BJ (cell line): ENCODE measurements at regions not wholly inside any gene's neighbourhood (a gene's known extent, or its start where the extent isn't known, plus 50 kb on each side); places are given as distances from the start of the nearest gene placed in this dataset.

ENCODE experiments used
- CTCF ChIA-PET: fragments of 350-600 bp; formaldehyde crosslinking; extraction: SDS; loops from one replicate; lab custom pipeline; 2021; ENCODE audit warnings: antibody characterized with exemption, inconsistent platforms; lab: Yijun Ruan, JAX
- POLR2A ChIA-PET: fragments of 300-600 bp; sonication (Branson Sonifier 250); formaldehyde crosslinking; extraction: SDS; loops from one replicate; lab custom pipeline; 2021; ENCODE audit warnings: antibody characterized with exemption; lab: Charles Lee
- DNase-seq: peaks from one replicate; pipeline ENCODE4 v3.0.0-alpha.2; 2011; ENCODE audit warnings: low read depth
- H3K27me3 ChIP-seq: 2 replicates; pipeline ENCODE4 v1.6.0; 2011; ENCODE audit warnings: low read length; ENCODE audit not compliant: control insufficient read depth, insufficient read depth
- H3K36me3 ChIP-seq: 2 replicates; pipeline ENCODE4 v1.5.1; 2011; ENCODE audit warnings: low read length; ENCODE audit not compliant: control insufficient read depth, insufficient read depth
- H3K4me3 ChIP-seq: 2 replicates; pipeline ENCODE4 v1.5.1; 2011; ENCODE audit warnings: low read depth, mild to moderate bottlenecking, control low read depth, low read length
- TF ChIP-seq, protein P1 (sequence below): IDR thresholded peaks from 2 replicates; pipeline ENCODE4 v1.5.1; 2011; ENCODE audit warnings: low read depth, mild to moderate bottlenecking, control low read depth, inconsistent platforms, low read length, moderate library complexity; ENCODE audit not compliant: insufficient read depth

DNA sequence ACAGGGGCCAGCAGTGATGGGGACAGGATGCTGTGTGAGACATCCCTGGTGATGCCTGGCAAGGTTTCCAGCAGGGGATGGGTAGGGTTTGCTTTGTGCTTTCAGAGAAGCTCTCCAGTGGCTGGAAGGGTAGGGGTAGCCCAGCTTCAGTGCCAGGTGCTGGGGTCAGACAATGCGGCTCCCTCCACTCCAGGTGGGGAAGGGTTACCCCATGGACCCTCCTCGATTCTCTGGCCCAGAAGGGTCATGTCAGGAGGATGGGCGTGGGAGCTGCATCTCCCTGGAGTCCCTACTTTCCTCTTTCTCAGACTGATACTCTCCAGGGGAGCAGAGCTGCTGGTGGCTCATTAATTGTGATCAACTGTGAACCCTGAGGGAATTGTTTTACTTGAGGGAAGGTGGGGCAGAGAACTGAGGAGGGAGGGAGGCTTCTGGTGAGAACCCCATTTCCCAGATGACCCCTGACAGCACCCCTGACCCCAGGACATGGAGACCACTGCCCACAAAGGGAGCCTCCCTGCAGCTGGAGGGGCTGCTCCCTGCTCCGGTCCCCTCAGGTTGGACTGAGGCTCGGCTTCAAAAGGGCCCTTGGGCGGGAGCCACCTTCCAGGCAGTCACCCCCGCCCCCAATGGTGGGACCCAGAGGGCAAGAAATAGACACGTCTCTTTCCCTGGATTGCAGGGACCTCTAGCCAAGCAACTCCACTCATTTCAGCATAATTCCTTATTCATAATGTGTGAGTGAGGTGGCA, 100.9 kb upstream of the BHLHE23 start:
- TF ChIP-seq, protein P1, sequence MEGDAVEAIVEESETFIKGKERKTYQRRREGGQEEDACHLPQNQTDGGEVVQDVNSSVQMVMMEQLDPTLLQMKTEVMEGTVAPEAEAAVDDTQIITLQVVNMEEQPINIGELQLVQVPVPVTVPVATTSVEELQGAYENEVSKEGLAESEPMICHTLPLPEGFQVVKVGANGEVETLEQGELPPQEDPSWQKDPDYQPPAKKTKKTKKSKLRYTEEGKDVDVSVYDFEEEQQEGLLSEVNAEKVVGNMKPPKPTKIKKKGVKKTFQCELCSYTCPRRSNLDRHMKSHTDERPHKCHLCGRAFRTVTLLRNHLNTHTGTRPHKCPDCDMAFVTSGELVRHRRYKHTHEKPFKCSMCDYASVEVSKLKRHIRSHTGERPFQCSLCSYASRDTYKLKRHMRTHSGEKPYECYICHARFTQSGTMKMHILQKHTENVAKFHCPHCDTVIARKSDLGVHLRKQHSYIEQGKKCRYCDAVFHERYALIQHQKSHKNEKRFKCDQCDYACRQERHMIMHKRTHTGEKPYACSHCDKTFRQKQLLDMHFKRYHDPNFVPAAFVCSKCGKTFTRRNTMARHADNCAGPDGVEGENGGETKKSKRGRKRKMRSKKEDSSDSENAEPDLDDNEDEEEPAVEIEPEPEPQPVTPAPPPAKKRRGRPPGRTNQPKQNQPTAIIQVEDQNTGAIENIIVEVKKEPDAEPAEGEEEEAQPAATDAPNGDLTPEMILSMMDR: no peak
- Histone ChIP-seq H3K27me3 (no peaks in the 10 kb centered on the region), H3K4me3 (no peak overlapping the region), H3K36me3 (no peaks in the 10 kb centered on the region)
- CTCF ChIA-PET: no interaction called here
- POLR2A ChIA-PET: no interaction called here
- DNase-seq: no peak

DNA sequence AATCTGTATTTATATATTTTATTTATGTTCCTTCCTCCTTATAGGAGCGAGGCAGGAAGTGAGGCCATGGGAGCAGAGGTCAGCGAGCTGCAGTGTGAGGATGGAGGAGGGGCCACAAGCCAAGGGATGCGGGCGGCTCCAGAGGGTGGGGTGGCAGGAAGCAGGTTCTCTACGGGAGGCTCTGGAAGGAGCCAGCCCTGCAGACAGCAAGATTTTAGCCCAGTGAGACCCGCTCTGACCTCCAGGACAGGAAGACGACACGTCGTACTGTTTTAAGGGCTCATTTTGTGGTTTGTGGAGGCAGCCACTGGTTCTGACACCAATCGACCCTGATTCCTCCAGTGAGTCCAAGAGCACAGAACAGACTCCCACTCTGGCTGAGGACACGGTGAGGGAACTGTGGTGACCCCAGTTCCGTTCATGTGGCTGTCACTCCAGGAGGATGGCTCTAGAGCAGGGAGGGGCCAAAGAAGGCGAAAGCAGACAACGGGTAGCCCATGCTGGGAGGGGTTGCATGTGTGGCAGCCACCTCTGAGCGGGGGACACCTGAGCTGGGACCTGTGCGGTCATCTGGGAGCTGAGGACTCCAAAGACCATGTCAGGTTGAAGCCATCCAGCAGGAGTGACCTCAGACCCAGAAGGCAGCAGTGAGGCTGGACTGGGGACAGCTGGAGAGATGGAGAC, 100.1 kb upstream of the BHLHE23 start:
- CTCF ChIA-PET: no interaction called here
- Histone ChIP-seq H3K36me3 (no peaks in the 10 kb centered on the region), H3K27me3 (no peaks in the 10 kb centered on the region), H3K4me3 (no peak overlapping the region)
- POLR2A ChIA-PET: no interaction called here
- TF ChIP-seq, protein P1: no peak
- no peak for DNase-seq

DNA sequence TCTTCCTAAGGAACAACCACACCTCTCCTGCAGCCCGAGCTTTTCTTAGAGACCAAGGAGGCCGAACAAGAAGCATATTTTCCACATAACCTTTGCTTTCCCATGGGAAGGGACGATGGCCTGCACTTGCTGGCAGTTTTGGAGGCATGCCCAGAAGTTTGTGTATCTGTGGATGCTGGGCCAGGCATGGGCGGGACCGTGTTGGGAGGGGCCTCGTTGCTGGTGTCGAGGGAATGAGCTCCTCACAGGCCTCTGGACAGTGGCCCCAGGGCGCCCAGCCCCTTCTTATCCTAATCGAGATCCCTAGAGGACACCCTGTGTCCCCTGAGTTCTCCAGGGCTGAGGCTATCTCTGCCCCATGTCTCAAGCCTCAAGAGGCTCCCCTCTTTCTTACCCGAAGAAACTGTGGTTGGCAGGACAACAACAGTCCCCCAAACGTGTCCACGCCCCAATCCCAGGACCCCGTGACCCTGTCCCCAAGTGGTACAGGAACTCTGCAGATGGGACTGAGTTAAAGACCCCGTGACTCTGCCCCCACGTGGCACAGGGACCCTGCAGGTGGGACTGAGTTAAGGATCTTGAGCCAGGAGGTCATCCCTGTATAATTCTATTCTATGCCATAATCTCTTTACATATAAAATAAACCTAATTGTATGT, 99.5 kb upstream of the BHLHE23 start:
- Histone ChIP-seq H3K36me3 (no peaks in the 10 kb centered on the region), H3K4me3 (no peak overlapping the region), H3K27me3 (no peaks in the 10 kb centered on the region)
- TF ChIP-seq, protein P1: no peak
- DNase-seq: no peak
- ChIA-PET CTCF (no interaction called here), POLR2A (no interaction called here)

DNA sequence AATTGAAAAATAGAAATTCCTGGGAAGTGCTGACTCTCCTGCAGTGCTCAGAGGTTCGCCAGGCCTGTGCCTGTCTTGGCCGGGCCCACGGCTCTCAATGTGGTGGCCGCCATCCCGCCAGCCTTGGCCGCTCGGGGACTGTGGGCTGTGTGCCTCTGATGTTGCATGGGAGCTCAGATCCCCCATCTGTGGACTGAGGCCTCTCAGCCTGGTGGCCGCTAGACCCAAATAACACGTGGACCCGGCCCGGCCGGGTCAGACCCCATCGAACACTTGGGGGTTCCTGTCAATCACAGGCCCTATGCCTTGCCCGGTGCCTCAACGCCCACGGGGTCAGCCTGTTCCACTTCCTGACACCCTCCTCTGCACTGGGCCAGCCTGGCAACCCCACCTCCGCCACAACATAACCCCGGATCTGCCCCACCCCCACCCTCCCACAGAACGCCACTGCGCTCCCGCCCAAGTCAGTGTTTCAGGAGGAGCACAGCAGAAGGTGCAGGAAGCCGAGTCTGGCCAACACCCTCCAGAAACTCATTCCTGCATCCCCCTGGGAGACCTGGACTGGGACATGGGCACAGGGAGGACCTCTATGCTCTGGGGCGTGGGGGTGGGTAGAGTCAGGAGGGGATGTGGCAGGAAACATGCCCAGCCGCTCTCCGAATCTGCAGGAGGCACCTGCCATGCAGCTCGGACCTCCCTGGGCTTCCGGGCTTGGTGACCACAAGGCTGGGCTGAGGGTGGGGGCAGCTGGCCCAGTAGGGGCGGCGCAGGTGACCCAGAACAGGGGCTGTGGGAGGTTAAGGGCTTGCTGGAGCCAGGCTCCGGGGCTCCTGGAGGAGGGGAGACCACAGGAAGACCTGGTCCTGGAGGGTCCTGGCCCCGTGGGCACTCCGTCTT, 98.7 kb upstream of the BHLHE23 start:
- H3K4me3 ChIP-seq: no peak overlapping the region
- ChIA-PET POLR2A (no interaction called here), CTCF (no interaction called here)
- TF ChIP-seq, protein P1: no peak
- H3K27me3 ChIP-seq: no peaks in the 10 kb centered on the region
- no peak for DNase-seq
- H3K36me3 ChIP-seq: no peaks in the 10 kb centered on the region
